Small intestine (tissue), 7 donors: ENCODE measurements at regions not wholly inside any gene's neighbourhood (a gene's known extent, or its start where the extent isn't known, plus 50 kb on each side); places are given as distances from the start of the nearest gene placed in this dataset.
"Not testable (repeated sequence)": the region's sequence is repeated elsewhere in the genome, so short reads cannot be mapped to it uniquely, and the experiment has no call there.

Experiments
- DNase-seq, 2 donors: peaks; one replicate each; pipeline versions ENCODE4 v3.0.0 to v3.0.0-alpha.2; 2013
- FAIRE-seq: peaks from 2 replicates; lab custom pipeline; 2012; peaks lifted over from hg19 to GRCh38; lab: Jason Lieb, UNC
- H3K27ac ChIP-seq, 3 donors: one replicate each; pipeline ENCODE4 v1.5.1; 2013; ENCODE audit warnings: low read length in 2 of 3, mild to moderate bottlenecking in 2 of 3, control low read depth in 1 of 3, inconsistent platforms in 1 of 3, low read depth in 1 of 3, moderate library complexity in 1 of 3
- H3K27me3 ChIP-seq, 3 donors: one replicate each; pipeline ENCODE4 v1.6.1; 2013; ENCODE audit warnings: low read length in 3 of 3, inconsistent platforms in 1 of 3; ENCODE audit not compliant: control insufficient read depth in 3 of 3, insufficient read depth in 3 of 3
- H3K36me3 ChIP-seq, 3 donors: one replicate each; pipeline ENCODE4 v1.6.1; 2013; ENCODE audit warnings: low read length in 3 of 3, inconsistent platforms in 1 of 3, low read depth in 1 of 3, mild to moderate bottlenecking in 1 of 3, moderate library complexity in 1 of 3; ENCODE audit not compliant: control insufficient read depth in 3 of 3, insufficient read depth in 2 of 3
- H3K4me1 ChIP-seq, 3 donors: one replicate each; pipeline ENCODE4 v1.6.1; 2013; ENCODE audit warnings: low read length in 2 of 3, inconsistent platforms in 1 of 3, low read depth in 1 of 3, mild to moderate bottlenecking in 1 of 3, moderate library complexity in 1 of 3; ENCODE audit not compliant: control insufficient read depth in 3 of 3, insufficient read depth in 2 of 3
- H3K4me3 ChIP-seq, 3 donors: one replicate each; pipeline ENCODE4 v1.5.1; 2013; ENCODE audit warnings: low read length in 3 of 3, control low read depth in 1 of 3, inconsistent platforms in 1 of 3, low read depth in 1 of 3, mild to moderate bottlenecking in 1 of 3, moderate library complexity in 1 of 3
- H3K9me3 ChIP-seq, 2 donors: one replicate each; pipeline ENCODE4 v1.6.1; 2013; ENCODE audit warnings: low read depth in 1 of 2, low read length in 1 of 2; ENCODE audit not compliant: control insufficient read depth in 2 of 2, insufficient read depth in 1 of 2
- WGBS, 3 donors: extraction: QIAGEN DNeasy Blood & Tissue Kit; methylation state at CpG; one replicate each; pipeline ENCODE4 v1.1.7; 2013; 5-methylcytosine and 5-hydroxymethylcytosine counted together
- donor health status: healthy with polysubstance abuse.
- donor health status: control.
- donor health status: control.
- donor health status: Bipolar disorder and iron deficiency.
- donor health status: healthy.

DNA sequence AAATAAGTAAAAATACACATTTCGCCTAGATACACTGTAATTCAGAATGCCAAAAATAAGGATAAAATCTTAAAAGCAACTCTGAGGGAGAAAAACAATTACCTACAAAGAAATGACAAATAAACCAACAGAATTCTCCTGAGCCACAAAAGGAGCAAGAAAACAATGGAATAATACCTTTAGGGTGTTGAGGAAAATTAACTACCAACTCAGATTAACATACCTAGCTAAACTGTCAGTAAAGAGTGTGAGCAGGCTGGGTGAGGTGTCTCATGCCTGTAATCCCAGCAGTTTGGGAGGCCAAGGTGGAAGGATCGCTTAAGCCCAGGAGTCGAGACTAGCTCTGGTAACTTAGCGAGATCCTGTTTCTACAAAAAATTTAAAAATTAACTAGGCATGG is 81.5 kb downstream of the C9orf50 start:
- WGBS, 3 donors: 93 to 96% (median 95%) methylated on average over 4 of the region's 4 CpGs
- no peak overlapping the region for H3K4me3 ChIP-seq
- no peaks in the 10 kb centered on the region for H3K9me3 ChIP-seq
- H3K27me3 ChIP-seq: no peaks in the 10 kb centered on the region
- H3K4me1 ChIP-seq: no peaks in the 10 kb centered on the region
- H3K27ac ChIP-seq: no peak overlapping the region
- no peak for DNase-seq
- H3K36me3 ChIP-seq: peaks cover 0 to 2% (median 0%) of the 10 kb centered on the region in 3 donors
- FAIRE-seq: no peak

DNA sequence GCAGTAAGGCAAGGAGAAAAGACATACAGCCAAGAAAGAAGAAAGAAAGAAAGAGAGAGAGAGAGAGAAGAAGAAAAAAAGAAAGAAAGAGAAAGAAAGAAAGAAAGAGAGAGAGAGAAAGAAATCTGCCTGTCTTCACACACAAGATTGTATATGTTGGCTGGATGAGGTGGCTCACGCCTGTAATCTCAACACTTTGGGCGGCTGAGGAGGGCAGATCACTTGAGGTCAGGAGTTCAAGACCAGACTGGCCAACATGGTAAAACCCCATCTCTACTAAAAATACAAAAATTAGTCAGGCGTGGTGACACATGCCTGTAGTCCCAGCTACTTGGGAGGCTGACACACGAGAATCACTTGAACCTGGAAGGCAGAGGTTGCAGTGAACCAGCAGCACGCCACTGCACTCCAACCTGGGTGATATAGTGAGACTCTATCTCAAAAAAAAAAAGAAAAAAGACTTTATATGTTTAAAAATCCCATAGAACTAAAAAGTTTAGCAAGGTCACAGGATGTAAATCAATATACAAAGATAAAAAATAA is 89.0 kb downstream of the C9orf50 start:
- DNase-seq, H3K27me3 ChIP-seq, H3K36me3 ChIP-seq, FAIRE-seq, H3K4me3 ChIP-seq, H3K27ac ChIP-seq, H3K9me3 ChIP-seq, H3K4me1 ChIP-seq: not testable (repeated sequence)
- WGBS, 3 donors: 79 to 82% (median 80%) methylated on average over 5 of the region's 5 CpGs

DNA sequence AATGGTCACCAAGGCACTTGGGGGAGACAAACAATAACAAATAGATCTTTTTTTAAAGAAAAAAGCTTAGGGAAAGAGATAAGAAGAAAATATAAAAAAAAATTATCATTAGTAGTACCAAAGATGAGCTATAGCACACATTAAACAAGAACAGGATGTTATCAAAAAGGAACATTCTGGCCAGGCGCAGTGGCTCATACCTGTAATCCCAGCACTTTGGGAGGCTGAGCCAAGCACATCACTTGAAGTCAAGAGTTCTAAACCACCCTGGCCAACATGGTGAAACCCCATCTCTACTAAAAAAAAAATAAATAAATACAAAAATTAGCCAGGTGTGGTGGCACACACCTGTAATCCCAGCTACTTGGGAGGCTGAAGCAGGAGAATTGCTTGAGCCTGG is 92.9 kb downstream of the C9orf50 start:
- FAIRE-seq, H3K4me1 ChIP-seq, H3K36me3 ChIP-seq, H3K27me3 ChIP-seq, H3K27ac ChIP-seq, DNase-seq, H3K4me3 ChIP-seq: not testable (repeated sequence)
- 59 to 100% (median 90%) methylated on average over 1 of the region's 1 CpG for WGBS, 3 donors
- H3K9me3 ChIP-seq: peaks cover 0 to 14% of the 10 kb centered on the region in 2 donors

GRCh38 chr9:129525656-129526196 is 95.2 kb downstream of the C9orf50 start:
- Histone ChIP-seq H3K27me3 (no peaks in the 10 kb centered on the region), H3K9me3 (peaks cover 0 to 14% of the 10 kb centered on the region in 2 donors), H3K4me3 (no peak overlapping the region), H3K4me1 (no peaks in the 10 kb centered on the region), H3K27ac (no peak overlapping the region), H3K36me3 (peaks cover 0 to 2% (median 0%) of the 10 kb centered on the region in 3 donors)
- DNase-seq (no peak), FAIRE-seq (no peak)
- 81 to 96% (median 90%) methylated on average over 3 of the region's 3 CpGs for WGBS, 3 donors

GRCh38 chr9:129524582-129525270 is 96.2 kb downstream of the C9orf50 start:
- 61 to 77% (median 69%) methylated on average over 17 of the region's 17 CpGs for WGBS, 3 donors
- Histone ChIP-seq H3K4me1 (no peaks in the 10 kb centered on the region), H3K4me3 (no peak overlapping the region), H3K9me3 (peaks cover 0 to 14% of the 10 kb centered on the region in 2 donors), H3K27me3 (no peaks in the 10 kb centered on the region), H3K27ac (no peak overlapping the region), H3K36me3 (peaks cover 0 to 2% (median 0%) of the 10 kb centered on the region in 3 donors)
- no peak for FAIRE-seq
- DNase-seq: no peak

GRCh38 chr9:129523943-129524581 is 96.8 kb downstream of the C9orf50 start:
- H3K27ac ChIP-seq: no peak overlapping the region
- no peak overlapping the region for H3K4me3 ChIP-seq
- peaks cover 0 to 2% (median 0%) of the 10 kb centered on the region in 3 donors for H3K36me3 ChIP-seq
- no peaks in the 10 kb centered on the region for H3K4me1 ChIP-seq
- 63 to 79% (median 75%) methylated on average over 8 of the region's 8 CpGs for WGBS, 3 donors
- H3K27me3 ChIP-seq: no peaks in the 10 kb centered on the region
- H3K9me3 ChIP-seq: peaks cover 0 to 14% of the 10 kb centered on the region in 2 donors
- DNase-seq (no peak), FAIRE-seq (no peak)

DNA sequence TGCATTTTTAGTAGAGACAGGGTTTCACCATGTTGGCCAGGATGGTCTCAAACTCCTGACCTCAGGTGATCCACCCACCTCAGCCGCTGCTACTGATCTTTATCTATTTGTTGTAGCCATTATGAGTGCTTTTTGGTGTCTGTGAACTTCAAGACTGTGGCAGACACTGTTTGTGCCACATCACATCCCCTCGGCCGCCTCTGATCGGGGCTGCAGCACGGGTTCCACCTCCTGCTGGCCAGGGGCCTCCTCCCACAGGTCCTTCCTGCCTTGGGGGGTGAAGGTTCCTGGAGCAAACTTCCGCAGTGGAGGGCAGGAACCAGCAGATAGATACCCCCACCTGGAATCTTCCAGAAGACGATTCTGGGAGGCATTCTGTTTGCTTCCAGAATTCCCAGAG is 98.5 kb downstream of the C9orf50 start:
- Histone ChIP-seq H3K27ac (no peak overlapping the region), H3K9me3 (peaks cover 0 to 12% of the 10 kb centered on the region in 2 donors), H3K4me3 (no peak overlapping the region), H3K27me3 (no peaks in the 10 kb centered on the region), H3K36me3 (no peaks in the 10 kb centered on the region), H3K4me1 (no peaks in the 10 kb centered on the region)
- 71 to 83% (median 74%) methylated on average over 7 of the region's 7 CpGs for WGBS, 3 donors
- FAIRE-seq: no peak
- DNase-seq: no peak

DNA sequence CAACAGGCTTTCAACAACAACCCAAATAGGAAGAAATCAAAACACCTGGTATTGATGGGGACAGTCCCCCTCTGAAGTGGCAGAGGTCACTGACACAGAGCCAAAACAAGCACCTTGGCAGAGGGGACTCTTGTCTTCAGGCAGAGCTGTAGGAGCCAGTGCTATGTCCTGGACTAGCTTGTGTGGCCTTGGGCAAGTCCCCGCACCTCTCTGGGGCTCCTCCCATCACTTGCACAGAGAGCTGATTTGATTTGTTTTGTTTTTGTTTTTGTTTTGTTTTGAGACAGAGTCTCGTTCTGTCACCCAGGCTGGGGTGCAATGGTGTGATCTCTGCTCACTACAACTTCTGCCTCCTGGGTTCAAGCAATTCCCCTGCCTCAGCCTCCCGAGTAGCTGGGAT is 100.8 kb downstream of the C9orf50 start:
- Histone ChIP-seq H3K4me1 (no peaks in the 10 kb centered on the region), H3K27ac (no peak overlapping the region), H3K4me3 (no peak overlapping the region), H3K9me3 (peaks cover 0 to 10% of the 10 kb centered on the region in 2 donors), H3K27me3 (no peaks in the 10 kb centered on the region), H3K36me3 (no peaks in the 10 kb centered on the region)
- FAIRE-seq: no peak
- DNase-seq: no peak
- 45 to 74% (median 60%) methylated on average over 3 of the region's 3 CpGs for WGBS, 3 donors
